Mesendoderm (in vitro differentiated cells): ENCODE measurements at regions not wholly inside any gene's neighbourhood (a gene's known extent, or its start where the extent isn't known, plus 50 kb on each side); places are given as distances from the start of the nearest gene placed in this dataset.

Experiments used
- DNase-seq: peaks from one replicate; pipeline ENCODE4 v3.0.0; 2013
- H2AK5ac ChIP-seq: 2 replicates; pipeline ENCODE4 v1.6.1; 2013; ENCODE audit warnings: low read length, inconsistent platforms
- H2BK120ac ChIP-seq: 2 replicates; pipeline ENCODE4 v1.6.1; 2013; ENCODE audit warnings: low read depth, mild to moderate bottlenecking, low read length, moderate library complexity, mixed read lengths
- H2BK15ac ChIP-seq: replicated peaks from 2 replicates; pipeline ENCODE4 v1.6.1; 2013; ENCODE audit warnings: low read depth, mild to moderate bottlenecking, moderate library complexity
- H2BK5ac ChIP-seq: 2 replicates; pipeline ENCODE4 v1.6.1; 2013; ENCODE audit warnings: low read length, inconsistent platforms
- H3K18ac ChIP-seq: 2 replicates; pipeline ENCODE4 v1.6.1; 2013; ENCODE audit warnings: mild to moderate bottlenecking, low read length, mixed read lengths
- H3K23ac ChIP-seq: one replicate; pipeline ENCODE4 v1.6.1; 2013; ENCODE audit warnings: low read length
- H3K27ac ChIP-seq: 2 replicates; pipeline ENCODE4 v1.5.1; 2013; ENCODE audit warnings: low read depth, mild to moderate bottlenecking, inconsistent platforms, low read length, moderate library complexity
- H3K27me3 ChIP-seq: 2 replicates; pipeline ENCODE4 v1.6.1; 2013; ENCODE audit warnings: low read length, control low read depth, mild to moderate bottlenecking, inconsistent platforms; ENCODE audit not compliant: insufficient read depth, poor library complexity
- H3K36me3 ChIP-seq: 2 replicates; pipeline ENCODE4 v1.6.1; 2013; ENCODE audit warnings: low read length, inconsistent platforms; ENCODE audit not compliant: control insufficient read depth, insufficient read depth
- H3K4ac ChIP-seq: one replicate; pipeline ENCODE4 v1.6.1; 2013; ENCODE audit warnings: low read depth, mild to moderate bottlenecking, low read length, moderate library complexity
- H3K4me1 ChIP-seq: 2 replicates; pipeline ENCODE4 v1.6.1; 2013; ENCODE audit warnings: low read depth, low read length, inconsistent platforms; ENCODE audit not compliant: control insufficient read depth
- H3K4me2 ChIP-seq: 2 replicates; pipeline ENCODE4 v1.6.1; 2013; ENCODE audit warnings: low read length
- H3K4me3 ChIP-seq: 2 replicates; pipeline ENCODE4 v1.5.1; 2013; ENCODE audit warnings: mild to moderate bottlenecking, low read length
- H3K56ac ChIP-seq: one replicate; pipeline ENCODE4 v1.6.1; 2013; ENCODE audit warnings: low read length
- H3K79me1 ChIP-seq: 2 replicates; pipeline ENCODE4 v1.6.1; 2013; ENCODE audit warnings: low read length, inconsistent platforms
- H3K79me2 ChIP-seq: 2 replicates; pipeline ENCODE4 v1.6.1; 2013; ENCODE audit warnings: mild to moderate bottlenecking, low read length; ENCODE audit not compliant: control insufficient read depth, insufficient read depth
- H3K9ac ChIP-seq: 2 replicates; pipeline ENCODE4 v1.6.1; 2013; ENCODE audit warnings: low read length, inconsistent platforms
- H4K5ac ChIP-seq: one replicate; pipeline ENCODE4 v1.6.1; 2013; ENCODE audit warnings: low read length
- H4K8ac ChIP-seq: one replicate; pipeline ENCODE4 v1.6.1; 2013; ENCODE audit warnings: low read depth, mild to moderate bottlenecking, control low read depth, low read length, moderate library complexity
- WGBS: extraction: QIAGEN DNeasy Blood & Tissue Kit; methylation state at CpG from one replicate; pipeline ENCODE4 v1.1.7; 2013; ENCODE audit warnings: low lambda C conversion rate, missing lambda C conversion rate; ENCODE audit not compliant: insufficient coverage; ENCODE audit errors: extremely low coverage; 5-methylcytosine and 5-hydroxymethylcytosine counted together

GRCh38 chr9:31637265-31637664 is 747.2 kb upstream of the ACO1 start:
- Histone ChIP-seq H2BK5ac (no peak overlapping the region), H2BK15ac (no peak overlapping the region), H3K4ac (no peak overlapping the region), H3K4me3 (no peak overlapping the region), H4K8ac (no peak overlapping the region), H3K79me2 (no peaks in the 10 kb centered on the region), H3K18ac (no peak overlapping the region), H3K56ac (no peak overlapping the region), H2BK120ac (no peak overlapping the region), H4K5ac (no peak overlapping the region), H3K4me2 (no peak overlapping the region), H3K36me3 (no peaks in the 10 kb centered on the region), H3K4me1 (no peaks in the 10 kb centered on the region), H3K27ac (no peak overlapping the region), H3K27me3 (no peaks in the 10 kb centered on the region), H3K23ac (no peak overlapping the region), H2AK5ac (no peak overlapping the region), H3K9ac (no peak overlapping the region), H3K79me1 (no peaks in the 10 kb centered on the region)
- WGBS, result no CpG with 5 or more reads among the region's 2 CpGs
- DNase-seq, result no peak

GRCh38 chr9:31637861-31638260 is 746.6 kb upstream of the ACO1 start:
- Histone ChIP-seq H4K8ac (no peak overlapping the region), H2BK5ac (no peak overlapping the region), H4K5ac (no peak overlapping the region), H3K4me3 (no peak overlapping the region), H3K18ac (no peak overlapping the region), H3K23ac (no peak overlapping the region), H2BK120ac (no peak overlapping the region), H3K4ac (no peak overlapping the region), H2AK5ac (no peak overlapping the region), H2BK15ac (no peak overlapping the region), H3K79me2 (no peaks in the 10 kb centered on the region), H3K79me1 (no peaks in the 10 kb centered on the region), H3K4me2 (no peak overlapping the region), H3K9ac (no peak overlapping the region), H3K27me3 (no peaks in the 10 kb centered on the region), H3K27ac (no peak overlapping the region), H3K36me3 (no peaks in the 10 kb centered on the region), H3K4me1 (no peaks in the 10 kb centered on the region), H3K56ac (no peak overlapping the region)
- no peak for DNase-seq

- no CpG with 5 or more reads among the region's 1 CpG for WGBS
- H3K4me2 ChIP-seq, result no peak overlapping the region
- no peak overlapping the region for H3K56ac ChIP-seq
- no peak overlapping the region for H3K27ac ChIP-seq
- no peaks in the 10 kb centered on the region for H3K4me1 ChIP-seq
- DNase-seq, result peak; percentile 18
- H2BK120ac ChIP-seq, result no peak overlapping the region
- no peak overlapping the region for H2BK15ac ChIP-seq
- H2AK5ac ChIP-seq, result no peak overlapping the region
- no peaks in the 10 kb centered on the region for H3K79me1 ChIP-seq
- no peak overlapping the region for H3K18ac ChIP-seq
- H3K36me3 ChIP-seq, result no peaks in the 10 kb centered on the region
- H4K8ac ChIP-seq, result no peak overlapping the region
- H3K79me2 ChIP-seq, result no peaks in the 10 kb centered on the region
- no peak overlapping the region for H4K5ac ChIP-seq
- H3K9ac ChIP-seq, result no peak overlapping the region
- no peak overlapping the region for H3K4ac ChIP-seq
- H2BK5ac ChIP-seq, result no peak overlapping the region
- no peaks in the 10 kb centered on the region for H3K27me3 ChIP-seq
- no peak overlapping the region for H3K23ac ChIP-seq
- H3K4me3 ChIP-seq, result no peak overlapping the region
Observed at GRCh38 chr9:31639451-31639850, 745.0 kb upstream of the ACO1 start.

GRCh38 chr9:31669311-31669710 is 715.1 kb upstream of the ACO1 start:
- Histone ChIP-seq H2BK120ac (no peak overlapping the region), H3K9ac (no peak overlapping the region), H2BK15ac (no peak overlapping the region), H3K4me3 (no peak overlapping the region), H2AK5ac (no peak overlapping the region), H3K79me1 (no peaks in the 10 kb centered on the region), H3K56ac (no peak overlapping the region), H3K4me2 (no peak overlapping the region), H4K8ac (no peak overlapping the region), H4K5ac (no peak overlapping the region), H3K27ac (no peak overlapping the region), H3K36me3 (no peaks in the 10 kb centered on the region), H3K4ac (no peak overlapping the region), H3K79me2 (no peaks in the 10 kb centered on the region), H3K4me1 (no peaks in the 10 kb centered on the region), H3K27me3 (no peaks in the 10 kb centered on the region), H2BK5ac (no peak overlapping the region), H3K23ac (no peak overlapping the region), H3K18ac (no peak overlapping the region)
- DNase-seq, result no peak
- WGBS, result no CpG with 5 or more reads among the region's 3 CpGs

GRCh38 chr9:31671011-31671410 is 713.4 kb upstream of the ACO1 start:
- no peak overlapping the region for H3K23ac ChIP-seq
- H3K79me1 ChIP-seq, result no peaks in the 10 kb centered on the region
- H3K4me3 ChIP-seq, result no peak overlapping the region
- H3K27me3 ChIP-seq, result no peaks in the 10 kb centered on the region
- no peak overlapping the region for H3K4ac ChIP-seq
- no peak overlapping the region for H3K4me2 ChIP-seq
- H2BK15ac ChIP-seq, result no peak overlapping the region
- H4K8ac ChIP-seq, result no peak overlapping the region
- H2AK5ac ChIP-seq, result no peak overlapping the region
- no peak overlapping the region for H2BK5ac ChIP-seq
- no CpG with 5 or more reads among the region's 3 CpGs for WGBS
- no peaks in the 10 kb centered on the region for H3K4me1 ChIP-seq
- H4K5ac ChIP-seq, result no peak overlapping the region
- H3K56ac ChIP-seq, result no peak overlapping the region
- H3K18ac ChIP-seq, result no peak overlapping the region
- H3K79me2 ChIP-seq, result no peaks in the 10 kb centered on the region
- no peak overlapping the region for H3K27ac ChIP-seq
- no peak overlapping the region for H3K9ac ChIP-seq
- no peak overlapping the region for H2BK120ac ChIP-seq
- no peak for DNase-seq
- no peaks in the 10 kb centered on the region for H3K36me3 ChIP-seq

GRCh38 chr9:31674264-31674663 is 710.2 kb upstream of the ACO1 start:
- no peak overlapping the region for H3K4me3 ChIP-seq
- no peaks in the 10 kb centered on the region for H3K79me2 ChIP-seq
- DNase-seq, result no peak
- no peak overlapping the region for H3K27ac ChIP-seq
- WGBS, result no CpG with 5 or more reads among the region's 1 CpG
- H3K56ac ChIP-seq, result no peak overlapping the region
- H3K4ac ChIP-seq, result no peak overlapping the region
- no peak overlapping the region for H3K4me2 ChIP-seq
- no peak overlapping the region for H2BK15ac ChIP-seq
- no peak overlapping the region for H4K8ac ChIP-seq
- H3K4me1 ChIP-seq, result no peaks in the 10 kb centered on the region
- H3K9ac ChIP-seq, result no peak overlapping the region
- no peak overlapping the region for H2BK120ac ChIP-seq
- H3K27me3 ChIP-seq, result no peaks in the 10 kb centered on the region
- H3K79me1 ChIP-seq, result no peaks in the 10 kb centered on the region
- H2AK5ac ChIP-seq, result no peak overlapping the region
- H2BK5ac ChIP-seq, result no peak overlapping the region
- no peaks in the 10 kb centered on the region for H3K36me3 ChIP-seq
- H3K18ac ChIP-seq, result no peak overlapping the region
- no peak overlapping the region for H4K5ac ChIP-seq
- H3K23ac ChIP-seq, result no peak overlapping the region
